IPS-20b (cell line): ENCODE measurements at regions not wholly inside any gene's neighbourhood (a gene's known extent, or its start where the extent isn't known, plus 50 kb on each side); places are given as distances from the start of the nearest gene placed in this dataset.

Experiments used
- H3K27ac ChIP-seq: one replicate; pipeline ENCODE4 v1.5.1; 2013; ENCODE audit warnings: low read length
- H3K27me3 ChIP-seq: 2 replicates; pipeline ENCODE4 v1.6.1; 2013; ENCODE audit warnings: mild to moderate bottlenecking, low read length, inconsistent platforms; ENCODE audit not compliant: insufficient read depth
- H3K36me3 ChIP-seq: 2 replicates; pipeline ENCODE4 v1.6.1; 2013; ENCODE audit warnings: low read depth, mild to moderate bottlenecking, inconsistent platforms, low read length, moderate library complexity; ENCODE audit not compliant: insufficient read depth
- H3K4me1 ChIP-seq: 2 replicates; pipeline ENCODE4 v1.6.1; 2013; ENCODE audit warnings: mild to moderate bottlenecking, control low read depth, inconsistent platforms, low read length, moderate library complexity; ENCODE audit not compliant: insufficient read depth
- H3K4me3 ChIP-seq: 2 replicates; pipeline ENCODE4 v1.5.1; 2013; ENCODE audit warnings: mild to moderate bottlenecking, low read length, inconsistent platforms
- H3K9ac ChIP-seq: 2 replicates; pipeline ENCODE4 v1.6.1; 2013; ENCODE audit warnings: low read depth, mild to moderate bottlenecking, inconsistent platforms, low read length, moderate library complexity
- H3K9me3 ChIP-seq: 2 replicates; pipeline ENCODE4 v1.6.1; 2013; ENCODE audit warnings: mild to moderate bottlenecking, low read depth, low read length, inconsistent platforms; ENCODE audit not compliant: insufficient read depth

GRCh38 chr10:42977032-42977416 lies 99.8 kb upstream of the RET start:
- Histone ChIP-seq H3K4me3 (no peak overlapping the region), H3K27ac (no peak overlapping the region), H3K9ac (no peak overlapping the region), H3K4me1 (no peaks in the 10 kb centered on the region), H3K36me3 (no peaks in the 10 kb centered on the region), H3K9me3 (no peaks in the 10 kb centered on the region), H3K27me3 (no peaks in the 10 kb centered on the region)

DNA sequence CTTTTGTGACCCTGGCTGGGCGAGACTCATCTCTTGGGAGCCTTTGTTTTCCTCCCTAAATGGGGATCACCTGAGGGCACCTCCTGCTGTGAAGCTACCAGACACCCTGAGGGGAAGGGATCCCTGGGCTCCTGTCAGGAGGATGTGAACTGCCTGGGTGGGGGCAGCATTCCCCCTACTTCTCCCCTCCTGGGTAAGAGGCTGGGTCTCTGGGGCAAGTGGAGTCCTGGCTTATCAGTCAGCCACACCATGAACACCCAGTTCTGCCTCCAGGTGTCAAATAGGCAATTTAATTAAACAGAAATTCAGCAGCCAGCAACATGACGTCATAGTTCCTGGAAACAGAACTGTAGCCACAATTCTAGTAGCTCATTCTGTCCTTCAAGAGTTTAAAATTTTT lies 97.7 kb upstream of the RET start:
- no peak overlapping the region for H3K4me3 ChIP-seq
- no peaks in the 10 kb centered on the region for H3K9me3 ChIP-seq
- no peaks in the 10 kb centered on the region for H3K27me3 ChIP-seq
- H3K27ac ChIP-seq: no peak overlapping the region
- no peaks in the 10 kb centered on the region for H3K36me3 ChIP-seq
- H3K4me1 ChIP-seq: no peaks in the 10 kb centered on the region
- no peak overlapping the region for H3K9ac ChIP-seq

DNA sequence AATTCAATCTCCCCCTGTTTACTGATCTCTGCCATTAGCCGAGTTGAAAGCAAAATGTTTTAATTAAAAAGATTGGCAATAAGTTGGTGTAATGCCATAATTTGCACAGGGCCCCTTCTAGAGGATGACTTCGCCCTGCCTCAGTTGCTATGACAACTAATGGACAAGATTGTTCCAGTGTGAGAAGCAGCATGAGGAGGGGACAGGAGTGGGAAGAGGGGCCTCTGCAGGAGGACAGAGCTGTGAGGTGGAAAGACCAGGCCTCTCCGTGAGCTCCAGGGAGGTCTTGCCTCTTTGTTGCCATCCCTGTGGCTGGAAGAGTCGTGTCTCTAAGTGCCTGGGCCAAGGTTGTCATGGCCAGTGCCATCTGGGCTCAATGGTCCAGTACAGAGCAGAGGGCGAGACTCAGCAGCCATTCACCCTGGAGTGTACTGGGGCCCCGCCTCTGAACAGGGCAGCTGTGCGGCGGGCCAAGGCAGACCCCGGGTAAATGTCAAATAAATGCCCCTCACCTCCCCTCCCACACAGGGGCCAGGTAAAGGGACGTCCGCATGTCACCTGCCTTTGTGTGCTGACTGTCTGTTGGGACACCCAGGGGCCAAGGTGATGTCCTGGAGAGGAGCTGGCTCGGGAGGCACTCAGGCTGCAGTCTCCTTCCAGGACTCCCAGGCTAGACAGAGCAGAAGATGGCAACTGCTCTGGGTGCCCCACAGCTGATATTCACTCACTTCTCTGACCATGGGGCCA lies 97.0 kb upstream of the RET start:
- Histone ChIP-seq H3K4me1 (no peaks in the 10 kb centered on the region), H3K9me3 (no peaks in the 10 kb centered on the region), H3K36me3 (no peaks in the 10 kb centered on the region), H3K27me3 (no peaks in the 10 kb centered on the region), H3K9ac (no peak overlapping the region), H3K27ac (no peak overlapping the region), H3K4me3 (no peak overlapping the region)

- no peaks in the 10 kb centered on the region for H3K27me3 ChIP-seq
- H3K4me1 ChIP-seq: no peaks in the 10 kb centered on the region
- H3K36me3 ChIP-seq: no peaks in the 10 kb centered on the region
- H3K9me3 ChIP-seq: no peaks in the 10 kb centered on the region
- no peak overlapping the region for H3K9ac ChIP-seq
- no peak overlapping the region for H3K4me3 ChIP-seq
- H3K27ac ChIP-seq: no peak overlapping the region
These were observed 96.1 kb upstream of the RET start for GRCh38 chr10:42980553-42981357.

DNA sequence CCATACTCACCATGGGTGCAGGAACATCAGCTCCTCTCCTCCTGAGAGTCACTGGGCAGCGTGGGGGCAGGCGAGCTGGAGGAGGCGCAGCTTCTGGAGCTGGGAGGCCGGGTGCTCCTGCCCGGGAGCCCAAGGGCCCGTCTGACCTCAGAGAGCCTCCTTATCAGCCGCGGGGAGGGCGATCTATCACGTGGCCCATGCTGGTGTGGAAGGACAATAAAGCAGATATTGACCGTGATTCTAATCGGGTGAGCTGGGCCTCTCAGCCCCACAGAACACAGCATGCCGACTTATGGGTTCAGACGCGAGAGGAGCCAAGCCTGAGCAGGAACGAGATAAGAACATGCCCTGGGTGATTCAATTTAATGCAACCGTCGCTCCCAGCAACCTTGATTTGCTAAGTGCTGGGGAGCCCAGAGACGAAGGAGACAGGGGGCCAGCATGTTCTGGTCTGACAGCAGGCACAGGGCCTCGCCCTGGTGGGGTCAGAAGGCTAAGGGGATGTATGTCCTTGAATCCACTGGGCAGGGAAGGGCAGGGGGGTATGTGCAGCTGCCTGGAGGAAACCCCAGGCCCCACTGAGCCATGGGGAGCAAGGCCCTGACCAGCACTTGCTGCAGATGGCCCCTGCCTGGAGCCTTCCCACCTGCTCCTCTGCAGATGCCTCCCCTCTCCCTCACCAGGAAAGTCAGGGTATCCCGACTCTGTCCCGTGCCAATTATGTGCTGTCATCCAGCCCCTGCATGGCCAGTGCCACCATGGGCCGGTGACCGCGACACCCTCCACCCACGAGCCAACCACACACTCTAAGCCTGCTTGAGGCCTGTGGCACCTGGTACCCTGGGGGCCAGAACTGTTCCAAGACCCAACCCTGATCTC lies 95.3 kb upstream of the RET start:
- H3K4me1 ChIP-seq: no peaks in the 10 kb centered on the region
- H3K36me3 ChIP-seq: no peaks in the 10 kb centered on the region
- H3K9ac ChIP-seq: no peak overlapping the region
- H3K27ac ChIP-seq: no peak overlapping the region
- H3K27me3 ChIP-seq: no peaks in the 10 kb centered on the region
- H3K9me3 ChIP-seq: no peaks in the 10 kb centered on the region
- H3K4me3 ChIP-seq: no peak overlapping the region

DNA sequence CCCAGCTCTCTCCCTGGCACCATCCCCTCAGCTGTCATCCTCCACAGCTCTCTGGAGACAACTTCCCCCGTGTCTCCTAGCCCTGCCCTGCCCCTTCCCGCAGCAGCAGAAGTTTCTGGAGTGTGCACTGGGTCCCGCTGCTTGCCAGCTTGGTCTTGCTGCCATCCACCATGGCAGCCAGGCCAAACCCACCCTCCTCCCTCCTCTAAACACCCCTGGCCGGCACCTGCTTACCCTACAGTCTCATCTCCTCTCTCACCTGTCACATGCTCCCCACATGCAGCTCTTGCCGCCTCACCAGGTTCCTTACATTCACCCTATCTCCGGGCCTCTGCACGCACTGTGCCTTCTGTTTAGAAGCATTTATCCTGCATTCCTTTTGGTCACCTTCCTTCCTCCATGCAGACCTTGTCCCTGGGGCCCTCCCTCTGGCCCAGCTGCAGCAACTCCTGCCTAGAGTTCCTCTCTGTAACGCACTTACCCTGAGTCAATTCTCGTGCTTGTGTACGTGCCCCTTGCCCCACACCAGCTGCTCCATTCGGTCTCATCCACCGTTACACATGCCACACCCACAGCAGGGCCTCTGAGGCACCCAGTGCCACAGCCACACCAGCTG lies 93.9 kb upstream of the RET start:
- Histone ChIP-seq H3K9me3 (no peaks in the 10 kb centered on the region), H3K36me3 (no peaks in the 10 kb centered on the region), H3K27me3 (no peaks in the 10 kb centered on the region), H3K9ac (no peak overlapping the region), H3K27ac (no peak overlapping the region), H3K4me1 (no peaks in the 10 kb centered on the region), H3K4me3 (no peak overlapping the region)

GRCh38 chr10:42983591-42983990 lies 93.3 kb upstream of the RET start:
- no peaks in the 10 kb centered on the region for H3K4me1 ChIP-seq
- no peak overlapping the region for H3K4me3 ChIP-seq
- no peaks in the 10 kb centered on the region for H3K9me3 ChIP-seq
- H3K27me3 ChIP-seq: no peaks in the 10 kb centered on the region
- H3K36me3 ChIP-seq: no peaks in the 10 kb centered on the region
- H3K9ac ChIP-seq: no peak overlapping the region
- H3K27ac ChIP-seq: no peak overlapping the region

GRCh38 chr10:42984035-42984610 lies 92.7 kb upstream of the RET start:
- no peak overlapping the region for H3K4me3 ChIP-seq
- H3K27me3 ChIP-seq: no peaks in the 10 kb centered on the region
- no peak overlapping the region for H3K9ac ChIP-seq
- no peak overlapping the region for H3K27ac ChIP-seq
- no peaks in the 10 kb centered on the region for H3K9me3 ChIP-seq
- H3K4me1 ChIP-seq: no peaks in the 10 kb centered on the region
- no peaks in the 10 kb centered on the region for H3K36me3 ChIP-seq

DNA sequence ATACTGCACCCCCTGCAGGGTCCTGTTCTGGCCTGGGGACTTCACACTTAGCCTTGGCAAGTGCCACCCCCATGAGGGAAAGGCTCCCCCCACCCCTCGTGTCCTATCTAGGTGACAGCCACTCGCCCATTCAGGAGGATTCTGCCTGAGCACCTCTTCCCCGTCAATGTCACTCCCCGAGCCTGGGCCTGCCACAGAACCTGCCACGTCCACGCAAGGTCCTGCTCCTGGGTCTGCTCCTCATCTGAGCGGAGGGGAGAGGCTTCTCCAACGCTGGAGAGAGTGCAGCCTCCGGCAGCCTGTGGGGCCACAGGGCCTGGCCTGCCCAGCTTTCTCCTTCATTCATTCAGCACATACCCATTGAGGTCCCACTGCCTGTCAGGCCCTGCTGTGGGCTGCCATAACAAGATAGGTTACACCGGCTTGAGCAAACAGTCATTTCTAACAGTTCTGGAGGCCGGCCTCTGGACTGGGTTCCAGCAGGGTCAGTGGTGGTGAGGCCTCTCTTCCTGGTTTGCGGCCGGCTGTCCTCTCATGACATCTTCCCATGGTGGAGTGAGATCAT lies 92.0 kb upstream of the RET start:
- no peak overlapping the region for H3K27ac ChIP-seq
- H3K27me3 ChIP-seq: no peaks in the 10 kb centered on the region
- H3K9ac ChIP-seq: no peak overlapping the region
- no peaks in the 10 kb centered on the region for H3K36me3 ChIP-seq
- no peak overlapping the region for H3K4me3 ChIP-seq
- H3K4me1 ChIP-seq: no peaks in the 10 kb centered on the region
- no peaks in the 10 kb centered on the region for H3K9me3 ChIP-seq

DNA sequence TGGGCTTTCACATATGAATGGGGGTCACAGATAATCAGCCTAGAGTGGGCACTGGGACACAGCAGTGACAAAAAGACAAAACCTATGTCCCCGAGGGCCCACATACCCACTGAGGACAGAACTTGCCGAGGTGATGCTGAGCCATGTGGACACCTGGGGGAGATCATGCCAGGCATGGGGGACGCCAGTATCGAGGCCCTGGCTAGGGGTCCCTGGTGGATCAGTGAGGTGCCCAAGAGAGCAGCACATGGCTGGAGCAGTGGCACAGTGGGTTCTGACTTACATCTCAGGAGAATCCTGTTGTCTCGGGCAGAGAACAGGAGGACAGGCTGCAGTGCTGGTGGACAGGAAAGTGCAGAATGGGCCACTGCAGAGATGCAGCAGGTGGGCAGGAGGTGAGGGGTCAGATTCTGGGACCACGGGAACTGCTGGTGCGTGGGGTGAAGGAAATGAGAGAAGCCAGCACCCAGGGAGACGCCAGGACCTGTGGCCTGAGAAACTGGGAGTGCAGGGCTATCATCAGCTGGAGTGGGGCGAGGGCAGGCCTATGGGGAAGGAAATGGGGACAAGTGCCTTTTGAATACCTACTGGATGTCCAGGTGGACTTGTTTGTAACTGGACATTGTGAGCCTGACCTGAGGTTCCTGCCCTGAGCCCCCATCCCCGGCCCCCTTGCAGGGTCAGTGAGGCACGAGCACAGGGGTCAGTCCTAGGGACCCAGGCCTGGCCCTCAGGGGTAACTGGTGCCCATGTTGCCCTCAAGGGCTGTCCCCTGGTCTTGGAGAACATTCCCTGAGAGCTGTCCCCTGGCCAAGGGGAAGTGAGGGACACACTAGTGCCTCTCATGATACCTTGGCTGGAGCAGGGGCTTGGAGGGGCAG lies 91.2 kb upstream of the RET start:
- no peaks in the 10 kb centered on the region for H3K9me3 ChIP-seq
- no peak overlapping the region for H3K9ac ChIP-seq
- H3K27me3 ChIP-seq: no peaks in the 10 kb centered on the region
- H3K4me3 ChIP-seq: no peak overlapping the region
- H3K27ac ChIP-seq: no peak overlapping the region
- no peaks in the 10 kb centered on the region for H3K36me3 ChIP-seq
- H3K4me1 ChIP-seq: no peaks in the 10 kb centered on the region
